ENCODE measurements at regions not wholly inside any gene's neighbourhood (a gene's known extent, or its start where the extent isn't known, plus 50 kb on each side); places are given as distances from the start of the nearest gene placed in this dataset.
A peak's percentile ranks its signal among the peaks of the same experiment; 100 is the strongest.
"Not testable (repeated sequence)": the region's sequence is repeated elsewhere in the genome, so short reads cannot be mapped to it uniquely, and the experiment has no call there.

DNA sequence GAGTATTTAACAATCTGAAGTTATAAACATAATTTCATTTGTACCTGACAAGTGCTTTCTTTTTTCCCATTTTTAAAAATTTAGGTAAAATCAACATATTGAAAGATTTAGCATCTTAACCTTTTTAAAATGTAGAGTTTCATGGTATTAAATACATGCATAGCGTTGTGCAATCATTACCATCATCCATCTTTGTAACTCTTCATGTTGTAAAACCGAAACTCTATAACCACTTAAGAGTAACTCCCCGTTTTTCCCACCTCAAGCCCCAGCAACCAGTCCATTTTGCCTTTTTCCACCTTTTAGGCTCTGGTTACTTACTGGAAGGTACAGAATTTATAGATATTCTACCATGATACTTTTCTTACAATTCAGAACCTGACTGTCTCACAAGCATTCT, 892.5 kb downstream of the DNAJB9 start:
- DNase-seq (ENCODE audit: low read depth), result no peak
- no peak overlapping the region for H3K4me3 ChIP-seq (ENCODE audit: low read depth, low read length)
- TF ChIP-seq CTCF (IDR thresholded peaks at IDR 0.05; ENCODE audit: control insufficient read depth, extremely low read depth, insufficient read depth), result no peak

GRCh38 chr7:109467729-109468128, 898.1 kb downstream of the DNAJB9 start:
- not testable (repeated sequence) for H3K4me3 ChIP-seq (ENCODE audit: low read depth, low read length); DNase-seq (ENCODE audit: low read depth)

- no peak for DNase-seq (ENCODE audit: low read depth)
- no peak for TF ChIP-seq CTCF (IDR thresholded peaks at IDR 0.05; ENCODE audit: control insufficient read depth, extremely low read depth, insufficient read depth)
Observed at GRCh38 chr7:109473172-109473571, 903.5 kb downstream of the DNAJB9 start.

DNA sequence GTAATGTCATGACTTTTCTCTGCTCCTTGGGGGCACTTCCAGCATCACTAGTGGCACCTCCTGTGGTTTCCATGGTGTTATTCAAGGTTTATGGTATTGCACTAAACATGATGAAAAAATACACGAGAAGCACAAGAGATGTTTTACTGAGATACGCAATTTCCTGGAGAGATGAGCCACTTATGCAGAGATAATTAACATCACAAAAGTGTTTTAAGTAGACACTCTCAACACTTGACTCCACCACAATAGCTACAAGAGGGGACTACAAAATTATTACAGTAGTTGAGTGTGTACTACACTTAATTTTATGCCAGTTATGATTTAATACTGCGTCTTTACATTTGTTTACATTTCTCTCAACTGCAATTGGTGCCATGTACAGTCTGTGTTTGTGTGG, 906.7 kb downstream of the DNAJB9 start:
- no peak for TF ChIP-seq CTCF (IDR thresholded peaks at IDR 0.05; ENCODE audit: control insufficient read depth, extremely low read depth, insufficient read depth)
- H3K4me3 ChIP-seq (ENCODE audit: low read depth, low read length), result no peak overlapping the region
- no peak for DNase-seq (ENCODE audit: low read depth)

More at GRCh38 chr7:109473172-109473571, 903.5 kb downstream of the DNAJB9 start:
- no peak overlapping the region for H3K4me3 ChIP-seq (ENCODE audit: low read depth, low read length)

DNA sequence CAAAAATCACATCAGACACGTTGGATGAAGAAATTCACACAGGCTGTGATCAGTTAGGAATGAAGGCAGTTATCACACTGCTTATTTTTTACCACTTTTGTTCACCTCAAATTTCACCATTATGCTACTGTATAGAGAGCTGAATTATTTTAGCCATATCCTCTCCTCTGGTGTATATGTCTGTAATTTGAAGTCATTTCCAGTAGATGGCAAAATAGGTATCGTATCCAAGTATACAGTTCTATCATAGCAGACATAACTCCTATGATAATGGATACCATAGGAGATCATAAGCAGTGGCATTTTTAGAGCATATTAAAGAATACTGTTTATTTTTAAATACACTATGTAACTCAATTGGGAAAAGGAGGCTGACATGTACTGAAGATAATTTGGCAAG, 909.7 kb downstream of the DNAJB9 start:
- H3K4me3 ChIP-seq (ENCODE audit: low read depth, low read length), result no peak overlapping the region
- DNase-seq (ENCODE audit: low read depth), result peak; percentile 15
- TF ChIP-seq CTCF (IDR thresholded peaks at IDR 0.05; ENCODE audit: control insufficient read depth, extremely low read depth, insufficient read depth), result peak; percentile 52

GRCh38 chr7:109490607-109491006, 920.9 kb downstream of the DNAJB9 start:
- not testable (repeated sequence) for H3K4me3 ChIP-seq (ENCODE audit: low read depth, low read length); DNase-seq (ENCODE audit: low read depth)

GRCh38 chr7:109497053-109497452, 927.4 kb downstream of the DNAJB9 start:
- TF ChIP-seq CTCF (IDR thresholded peaks at IDR 0.05; ENCODE audit: control insufficient read depth, extremely low read depth, insufficient read depth), result no peak
- no peak overlapping the region for H3K4me3 ChIP-seq (ENCODE audit: low read depth, low read length)
- no peak for DNase-seq (ENCODE audit: low read depth)

DNA sequence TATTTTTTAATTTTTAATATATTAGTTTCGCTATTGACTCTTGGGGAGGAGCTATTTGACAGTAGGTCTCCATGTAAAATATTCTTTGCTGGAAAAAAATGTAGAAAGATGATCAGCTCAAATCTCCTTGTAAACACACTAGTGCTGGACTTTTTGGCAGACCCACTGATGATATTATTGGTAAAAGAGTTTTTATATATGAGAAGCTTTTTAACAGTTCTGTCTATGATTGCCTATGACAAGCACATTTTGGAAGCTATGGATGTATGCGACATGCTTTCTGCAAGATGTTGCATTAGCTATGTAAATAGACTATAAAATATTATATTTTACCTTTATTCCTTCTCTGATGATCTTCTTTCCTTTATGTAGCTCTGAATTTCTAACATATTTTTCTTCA, 928.5 kb downstream of the DNAJB9 start:
- no peak for DNase-seq (ENCODE audit: low read depth)
- no peak for TF ChIP-seq CTCF (IDR thresholded peaks at IDR 0.05; ENCODE audit: control insufficient read depth, extremely low read depth, insufficient read depth)
- no peak overlapping the region for H3K4me3 ChIP-seq (ENCODE audit: low read depth, low read length)
